Large intestine (tissue), 3 donors: ENCODE measurements at regions not wholly inside any gene's neighbourhood (a gene's known extent, or its start where the extent isn't known, plus 50 kb on each side); places are given as distances from the start of the nearest gene placed in this dataset.

Experiments
- DNase-seq, 2 donors: peaks; one replicate each; pipeline versions ENCODE4 v3.0.0 to v3.0.0-alpha.2; 2013
- H3K27ac ChIP-seq: one replicate; pipeline ENCODE4 v1.5.1; 2013; ENCODE audit warnings: low read length
- H3K27me3 ChIP-seq: 2 replicates; pipeline ENCODE4 v1.6.1; 2013; ENCODE audit warnings: low read length; ENCODE audit not compliant: control insufficient read depth, insufficient read depth
- H3K36me3 ChIP-seq: 2 replicates; pipeline ENCODE4 v1.6.1; 2013; ENCODE audit warnings: low read length; ENCODE audit not compliant: control insufficient read depth, insufficient read depth
- H3K4me1 ChIP-seq: one replicate; pipeline ENCODE4 v1.6.1; 2013; ENCODE audit warnings: low read length; ENCODE audit not compliant: control insufficient read depth, insufficient read depth
- H3K4me3 ChIP-seq: one replicate; pipeline ENCODE4 v1.5.1; 2013; ENCODE audit warnings: low read length
- H3K9me3 ChIP-seq: one replicate; pipeline ENCODE4 v1.6.1; 2013; ENCODE audit warnings: mild to moderate bottlenecking, low read depth, low read length, moderate library complexity; ENCODE audit not compliant: control insufficient read depth
- WGBS: methylation state at CpG from one replicate; pipeline ENCODE4 v1.1.5; 2013; ENCODE audit warnings: low lambda C conversion rate; ENCODE audit not compliant: insufficient coverage; 5-methylcytosine and 5-hydroxymethylcytosine counted together

DNA sequence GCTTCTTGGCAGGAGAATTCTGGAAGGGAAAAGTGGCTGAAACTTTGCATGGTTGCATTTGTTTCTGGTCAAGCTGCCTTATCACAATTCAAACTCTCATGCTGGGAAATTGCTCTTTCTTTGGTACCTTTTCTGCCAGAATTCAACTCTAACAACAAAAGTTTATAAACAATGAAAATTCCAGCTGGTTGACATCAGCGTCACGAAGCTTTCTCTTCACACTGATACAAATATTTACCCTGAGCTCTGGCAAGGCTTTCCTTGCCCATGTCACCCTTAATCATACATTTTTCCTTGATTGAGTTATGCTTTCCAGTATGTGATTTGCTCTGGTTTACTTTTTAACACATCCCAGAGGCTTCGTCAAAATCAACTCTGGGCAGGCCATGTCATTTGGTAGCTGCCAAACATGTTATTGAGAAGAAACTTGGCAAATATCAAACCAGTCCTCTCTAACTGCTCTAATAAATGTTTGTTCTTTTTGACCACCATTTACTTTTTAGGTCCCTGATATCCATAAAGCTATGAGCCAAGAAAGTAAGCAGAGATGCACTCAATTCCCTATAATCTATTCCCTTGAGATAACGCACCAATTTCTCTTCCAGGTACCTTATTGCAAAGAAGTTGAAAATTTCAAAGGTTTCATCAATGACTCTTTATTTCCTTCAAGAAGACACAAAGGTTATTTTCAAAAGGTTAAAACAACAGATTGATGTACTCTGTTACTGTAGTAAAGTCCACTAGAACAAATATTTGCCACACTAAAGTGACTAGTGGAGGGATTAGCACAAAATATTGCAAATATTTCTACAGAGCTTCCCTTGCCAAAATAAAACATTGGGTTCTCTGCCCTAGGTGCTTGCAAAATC is 1241.1 kb upstream of the ZEB2 start:
- no peaks in the 10 kb centered on the region for H3K36me3 ChIP-seq
- H3K4me3 ChIP-seq = no peak overlapping the region
- no peaks in the 10 kb centered on the region for H3K9me3 ChIP-seq
- H3K4me1 ChIP-seq = no peaks in the 10 kb centered on the region
- WGBS = no CpG with 5 or more reads among the region's 4 CpGs
- no peaks in the 10 kb centered on the region for H3K27me3 ChIP-seq
- H3K27ac ChIP-seq = no peak overlapping the region
- no peak for DNase-seq

DNA sequence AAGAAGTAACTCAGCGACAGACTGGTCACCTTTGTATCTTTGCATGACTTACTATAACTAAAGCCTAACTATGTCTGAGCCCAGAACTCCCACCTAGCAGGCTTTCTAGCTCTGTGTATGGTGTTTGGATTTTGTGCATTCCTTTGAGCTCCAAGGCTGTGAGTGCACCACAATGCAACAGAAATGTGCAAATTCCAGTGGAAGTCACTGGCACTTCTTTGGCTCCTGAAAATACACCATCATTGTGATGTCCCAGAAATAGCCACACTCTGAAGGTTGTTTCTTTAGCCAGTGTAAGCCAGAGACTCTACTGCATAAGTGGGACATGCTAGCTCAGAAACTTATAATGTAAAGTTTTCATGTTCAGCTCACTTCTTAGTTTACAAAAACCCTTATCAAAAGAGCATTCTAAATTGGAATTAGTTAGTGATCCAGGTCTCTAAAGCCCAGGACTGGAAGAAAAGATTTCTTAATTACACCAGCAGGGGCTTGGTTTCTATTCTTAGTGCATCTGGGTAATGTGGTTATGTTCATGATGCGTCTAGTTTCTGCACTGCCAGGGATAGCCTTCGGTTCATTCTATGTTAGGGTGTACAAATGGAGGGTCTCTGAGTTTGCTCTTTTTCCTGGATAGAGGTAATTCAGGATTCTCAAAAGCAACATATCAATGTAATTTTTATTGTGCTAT is 1239.5 kb upstream of the ZEB2 start:
- no peak overlapping the region for H3K27ac ChIP-seq
- no peak overlapping the region for H3K4me3 ChIP-seq
- no peaks in the 10 kb centered on the region for H3K36me3 ChIP-seq
- DNase-seq = no peak
- H3K27me3 ChIP-seq = no peaks in the 10 kb centered on the region
- H3K9me3 ChIP-seq = no peaks in the 10 kb centered on the region
- WGBS = no CpG with 5 or more reads among the region's 3 CpGs
- no peaks in the 10 kb centered on the region for H3K4me1 ChIP-seq

DNA sequence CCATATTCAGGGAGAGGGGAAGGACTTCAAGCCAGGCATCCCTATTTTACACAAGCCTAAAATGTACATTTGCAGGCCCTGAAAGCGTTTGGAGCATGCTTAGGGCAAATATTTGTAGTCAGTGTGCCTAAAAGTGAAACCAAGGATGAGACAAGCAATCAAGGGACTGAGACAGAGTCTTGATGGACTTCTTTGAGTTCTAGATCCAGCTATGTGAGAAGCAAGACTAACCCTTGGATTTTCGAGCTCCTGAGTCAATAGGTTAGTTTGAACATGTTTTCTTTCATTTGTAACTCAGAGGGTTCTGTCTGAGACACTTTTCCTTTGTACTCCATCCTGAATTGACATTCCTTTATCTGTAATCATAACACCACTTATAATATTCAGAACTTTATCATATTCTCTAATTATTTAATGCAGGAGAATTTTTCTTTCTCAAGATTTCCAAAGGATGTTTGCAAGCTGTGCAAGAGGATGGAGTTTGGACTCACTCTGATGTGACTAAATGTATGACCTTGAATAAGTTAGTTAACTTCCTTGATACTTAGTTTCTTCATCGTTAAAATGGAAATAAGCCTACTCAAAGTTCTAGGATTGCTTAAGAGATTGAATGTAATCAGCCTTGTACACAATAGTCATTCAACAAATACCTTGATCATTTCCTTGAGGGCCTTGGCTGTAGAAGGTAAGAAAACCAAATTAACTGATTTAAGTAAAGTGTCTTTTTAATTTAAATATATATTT is 1237.8 kb upstream of the ZEB2 start:
- Histone ChIP-seq H3K27ac (no peak overlapping the region), H3K36me3 (no peaks in the 10 kb centered on the region), H3K4me1 (no peaks in the 10 kb centered on the region), H3K4me3 (no peak overlapping the region), H3K9me3 (no peaks in the 10 kb centered on the region), H3K27me3 (no peaks in the 10 kb centered on the region)
- no CpG with 5 or more reads among the region's 3 CpGs for WGBS
- no peak for DNase-seq

DNA sequence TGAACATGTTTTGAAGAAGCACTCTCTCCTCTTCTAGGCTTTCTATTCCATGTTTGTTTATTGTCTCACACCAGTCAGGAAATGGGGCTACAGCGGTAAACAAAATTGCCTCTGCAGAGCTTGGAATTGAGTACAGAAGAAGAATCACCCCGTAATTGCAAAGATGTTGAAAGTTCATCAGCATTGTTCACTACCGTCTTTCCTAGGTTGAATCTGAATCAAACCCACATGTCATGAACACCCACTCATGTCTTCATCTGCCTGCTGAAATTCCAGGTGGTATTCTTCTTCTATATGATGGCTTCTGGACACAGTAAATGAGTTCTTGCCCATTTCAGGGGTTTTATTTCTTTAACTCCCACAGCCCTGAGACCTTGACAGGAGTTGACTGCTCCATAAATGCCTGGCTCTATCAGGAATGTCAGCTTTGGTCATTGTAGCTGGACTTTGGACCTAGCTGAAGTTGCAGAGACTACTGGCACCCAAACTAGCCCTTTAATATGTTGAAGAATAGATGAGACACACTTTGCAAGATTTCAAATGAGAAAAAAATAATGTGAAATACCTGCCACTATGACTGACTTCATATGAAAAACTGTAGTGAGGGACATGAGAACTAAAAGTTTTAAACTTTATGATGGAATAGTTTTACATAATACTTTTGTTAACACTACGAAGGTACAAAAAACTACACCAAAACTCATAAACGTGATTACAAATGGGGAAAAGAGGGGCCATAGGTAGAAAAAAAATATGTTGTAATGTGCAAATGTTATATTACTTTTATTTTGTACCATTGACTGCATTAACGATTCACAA is 1235.3 kb upstream of the ZEB2 start:
- Histone ChIP-seq H3K36me3 (no peaks in the 10 kb centered on the region), H3K27ac (no peak overlapping the region), H3K9me3 (no peaks in the 10 kb centered on the region), H3K4me1 (no peaks in the 10 kb centered on the region), H3K4me3 (no peak overlapping the region), H3K27me3 (no peaks in the 10 kb centered on the region)
- no peak for DNase-seq
- 86% methylated on average over 3 of the region's 6 CpGs for WGBS

DNA sequence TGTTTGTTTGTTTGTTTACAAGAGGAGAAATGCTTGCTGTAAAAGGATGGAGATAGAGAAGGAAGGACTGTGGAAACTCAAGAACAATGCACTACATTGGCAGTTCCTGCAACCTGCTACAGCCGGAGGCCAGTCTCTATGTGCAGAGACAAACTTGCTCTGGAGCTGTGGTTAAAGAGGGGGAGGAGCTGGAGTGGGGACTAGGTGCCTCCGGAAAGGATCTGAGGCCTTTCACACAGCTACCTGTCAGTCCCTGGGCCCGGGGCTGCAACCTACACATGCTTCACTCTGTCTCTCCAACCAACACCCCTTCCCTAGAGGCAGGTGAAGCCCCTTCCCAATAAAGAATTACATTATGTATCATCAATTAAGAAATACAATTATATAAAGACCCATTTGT is 1234.0 kb upstream of the ZEB2 start:
- Histone ChIP-seq H3K4me3 (no peak overlapping the region), H3K9me3 (no peaks in the 10 kb centered on the region), H3K27ac (no peak overlapping the region), H3K4me1 (no peaks in the 10 kb centered on the region), H3K36me3 (no peaks in the 10 kb centered on the region), H3K27me3 (no peaks in the 10 kb centered on the region)
- no peak for DNase-seq
- WGBS = no CpG with 5 or more reads among the region's 3 CpGs

DNA sequence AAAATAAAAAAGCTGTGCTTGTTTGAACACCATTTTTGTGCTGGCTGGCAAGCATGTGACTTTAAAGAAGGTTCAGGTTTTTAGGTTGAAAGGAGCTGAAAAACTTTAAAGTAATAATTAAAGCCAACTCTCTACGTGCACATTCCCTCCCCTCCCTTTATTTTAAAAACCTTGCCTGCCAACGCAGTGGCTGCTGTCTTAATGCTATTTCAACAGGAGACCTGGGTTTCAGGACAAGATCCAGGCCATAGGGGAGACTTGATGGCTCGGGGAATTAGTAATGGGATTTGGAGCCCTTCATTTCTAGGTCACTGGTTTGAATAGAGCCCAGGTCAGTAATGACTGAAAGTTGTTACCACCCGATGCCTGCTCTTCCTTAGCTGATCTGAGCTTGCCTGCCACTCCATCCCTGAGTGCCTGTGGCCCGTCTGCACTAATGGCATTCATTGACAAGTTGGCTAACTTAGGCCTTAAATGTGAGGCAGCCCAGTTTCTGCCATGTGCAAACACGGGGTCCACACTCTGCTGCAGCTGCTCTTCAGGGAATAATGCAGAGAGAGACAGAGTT is 1233.2 kb upstream of the ZEB2 start:
- Histone ChIP-seq H3K27ac (no peak overlapping the region), H3K9me3 (no peaks in the 10 kb centered on the region), H3K36me3 (no peaks in the 10 kb centered on the region), H3K27me3 (no peaks in the 10 kb centered on the region), H3K4me3 (no peak overlapping the region), H3K4me1 (no peaks in the 10 kb centered on the region)
- DNase-seq = no peak
- no CpG with 5 or more reads among the region's 6 CpGs for WGBS

DNA sequence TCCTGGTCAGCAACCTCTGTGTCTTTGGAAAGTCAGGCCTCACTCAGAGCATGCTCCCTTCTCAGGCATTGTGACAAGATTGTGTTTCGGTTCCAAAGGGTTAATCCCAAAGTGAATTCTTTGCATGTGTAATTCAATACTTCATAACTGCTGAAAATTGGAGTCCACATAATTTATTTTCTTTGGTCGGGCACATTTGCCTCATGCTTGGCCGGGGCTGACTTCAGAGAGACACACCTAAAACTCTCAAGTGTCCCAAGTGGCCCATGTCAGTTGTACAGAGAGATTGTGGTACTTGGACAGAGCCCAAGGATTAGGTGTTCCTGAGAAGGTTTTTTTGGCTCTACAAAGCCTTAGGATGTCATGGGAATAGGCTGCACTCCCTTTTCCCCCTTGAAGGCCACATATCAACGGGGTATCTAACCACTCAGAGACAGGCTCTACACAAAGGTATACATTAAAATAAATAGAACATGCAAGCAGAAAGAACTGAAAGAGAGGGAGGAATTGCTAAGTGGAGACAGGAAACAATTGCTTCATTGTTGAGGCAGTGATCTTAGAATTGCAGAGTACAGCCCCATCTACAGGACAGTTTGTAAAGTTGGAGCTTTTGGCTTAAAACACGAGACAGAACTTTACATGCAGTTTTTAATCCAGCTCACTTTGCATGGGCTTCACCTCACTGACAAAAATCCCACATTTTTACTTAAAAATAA is 1232.3 kb upstream of the ZEB2 start:
- no CpG with 5 or more reads among the region's 5 CpGs for WGBS
- no peaks in the 10 kb centered on the region for H3K36me3 ChIP-seq

DNA sequence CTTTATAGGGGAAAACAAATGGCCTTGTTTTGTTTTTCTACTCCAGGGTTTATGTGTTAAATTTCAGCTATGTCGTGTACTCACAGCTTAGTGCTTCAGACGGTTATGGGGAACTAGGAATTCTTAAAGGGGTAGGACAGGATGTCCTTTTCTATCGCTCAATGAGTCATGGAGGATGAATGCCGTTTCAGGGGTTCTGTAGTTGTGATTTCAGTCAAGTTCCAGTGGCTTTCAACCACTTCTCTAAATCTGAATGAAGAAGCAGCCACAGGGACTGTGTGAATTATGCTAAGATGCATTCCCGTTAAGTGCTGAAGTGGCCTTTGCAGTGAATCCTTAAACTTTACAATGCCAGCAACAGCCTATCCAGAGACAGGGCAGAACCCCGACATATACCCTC is 1231.7 kb upstream of the ZEB2 start:
- Histone ChIP-seq H3K4me3 (no peak overlapping the region), H3K4me1 (no peaks in the 10 kb centered on the region), H3K27me3 (no peaks in the 10 kb centered on the region), H3K27ac (no peak overlapping the region), H3K9me3 (no peaks in the 10 kb centered on the region), H3K36me3 (no peaks in the 10 kb centered on the region)
- peak in 1 of 2 donors; percentile 17 for DNase-seq
- WGBS = 40% methylated on average over 1 of the region's 6 CpGs

More for the DNA sequence above, 1232.3 kb upstream of the ZEB2 start:
- Histone ChIP-seq H3K27me3 (no peaks in the 10 kb centered on the region), H3K4me1 (no peaks in the 10 kb centered on the region), H3K9me3 (no peaks in the 10 kb centered on the region), H3K4me3 (no peak overlapping the region), H3K27ac (no peak overlapping the region)
- peak; percentile 26 to 32 for DNase-seq

DNA sequence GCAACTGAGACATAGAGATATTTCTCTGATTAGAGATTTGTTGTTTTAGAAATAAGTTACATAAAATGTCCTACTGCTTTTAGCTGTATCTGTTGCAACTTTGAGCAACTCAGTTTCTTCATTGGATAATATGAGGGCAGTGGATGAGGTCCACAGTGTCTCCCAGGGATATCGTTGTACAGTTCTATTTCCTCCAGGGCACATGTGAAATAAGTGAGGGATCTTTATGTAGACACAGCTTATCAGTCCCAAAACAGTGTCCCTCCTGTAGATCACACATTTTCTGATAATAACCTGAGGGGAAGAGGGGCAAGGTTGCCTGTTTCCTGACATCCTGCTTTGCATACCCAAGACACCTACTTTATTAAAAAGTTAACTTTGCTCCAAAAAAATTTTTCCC is 1231.2 kb upstream of the ZEB2 start:
- WGBS = no CpG with 5 or more reads among the region's 1 CpG
- H3K4me3 ChIP-seq = no peak overlapping the region
- no peak overlapping the region for H3K27ac ChIP-seq
- no peaks in the 10 kb centered on the region for H3K4me1 ChIP-seq
- no peaks in the 10 kb centered on the region for H3K36me3 ChIP-seq
- no peaks in the 10 kb centered on the region for H3K9me3 ChIP-seq
- DNase-seq = no peak
- H3K27me3 ChIP-seq = no peaks in the 10 kb centered on the region
